ENCODE measurements at regions not wholly inside any gene's neighbourhood (a gene's known extent, or its start where the extent isn't known, plus 50 kb on each side); places are given as distances from the start of the nearest gene placed in this dataset.
"Not testable (repeated sequence)": the region's sequence is repeated elsewhere in the genome, so short reads cannot be mapped to it uniquely, and the experiment has no call there.

GRCh38 chr9:84512493-84512892 is 157.0 kb upstream of the NTRK2 start:
- DNase-seq: no peak

- DNase-seq: no peak
These were observed 156.1 kb upstream of the NTRK2 start for GRCh38 chr9:84513473-84513872.

- DNase-seq: no peak
These were observed 155.6 kb upstream of the NTRK2 start for GRCh38 chr9:84513979-84514378.

DNA sequence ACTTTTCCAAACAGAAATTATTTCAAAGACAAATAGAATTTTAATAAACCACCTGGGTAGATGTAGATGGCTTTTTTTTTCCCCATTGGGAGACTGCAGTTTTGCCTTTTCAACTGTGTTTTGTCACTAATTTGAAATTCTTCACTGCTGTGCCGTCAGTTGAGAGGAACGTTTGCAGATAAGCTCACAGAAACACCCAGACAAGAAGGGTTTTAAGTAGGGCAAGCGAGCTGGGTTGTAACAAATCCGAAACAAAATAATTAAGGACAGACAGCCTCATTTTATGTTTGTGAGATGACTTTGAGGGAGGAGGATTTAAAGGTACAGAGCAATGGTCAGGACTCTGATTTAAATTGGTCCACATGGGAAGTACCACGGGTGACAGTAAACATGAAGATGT is 155.1 kb upstream of the NTRK2 start:
- no peak for DNase-seq

GRCh38 chr9:84517026-84517425 is 152.5 kb upstream of the NTRK2 start:
- no peak for DNase-seq

DNA sequence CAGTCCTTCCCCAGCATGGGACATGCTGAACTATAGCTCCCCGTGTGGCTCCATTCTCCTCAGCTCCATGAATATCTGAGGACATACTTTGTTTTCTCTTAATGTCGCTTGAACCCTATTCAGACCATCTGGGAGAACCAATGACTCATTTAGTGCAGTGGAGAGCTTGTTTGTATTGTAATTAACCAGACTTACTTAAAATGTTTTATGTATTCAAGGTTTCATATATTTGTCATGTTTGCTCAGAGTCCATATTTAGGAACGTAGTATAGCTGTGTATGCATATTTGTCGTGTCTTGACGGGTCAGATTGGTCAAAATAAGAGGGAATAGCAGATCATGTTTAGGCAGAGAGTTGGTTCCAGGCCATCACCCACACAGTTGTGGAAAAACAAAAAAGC is 150.1 kb upstream of the NTRK2 start:
- DNase-seq: no peak

- no peak for DNase-seq
These were observed 148.3 kb upstream of the NTRK2 start for GRCh38 chr9:84521208-84521607.

DNA sequence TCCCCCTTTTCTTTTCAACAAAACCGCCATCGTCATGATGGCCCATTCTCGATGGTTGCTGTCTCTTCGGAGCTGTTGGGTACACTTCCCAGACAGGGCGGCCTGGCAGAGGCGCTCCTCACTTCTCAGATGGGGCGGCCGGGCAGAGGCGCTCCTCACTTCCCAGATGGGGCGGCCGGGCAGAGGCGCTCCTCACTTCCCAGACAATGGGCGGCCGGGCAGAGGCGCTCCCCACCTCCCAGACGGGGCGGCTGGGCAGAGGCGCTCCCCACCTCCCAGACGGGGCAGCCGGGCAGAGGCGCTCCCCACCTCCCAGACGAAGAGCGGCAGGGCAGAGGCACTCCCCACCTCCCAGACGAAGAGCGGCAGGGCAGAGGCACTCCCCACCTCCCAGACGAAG is 143.3 kb upstream of the NTRK2 start:
- not testable (repeated sequence) for DNase-seq

DNA sequence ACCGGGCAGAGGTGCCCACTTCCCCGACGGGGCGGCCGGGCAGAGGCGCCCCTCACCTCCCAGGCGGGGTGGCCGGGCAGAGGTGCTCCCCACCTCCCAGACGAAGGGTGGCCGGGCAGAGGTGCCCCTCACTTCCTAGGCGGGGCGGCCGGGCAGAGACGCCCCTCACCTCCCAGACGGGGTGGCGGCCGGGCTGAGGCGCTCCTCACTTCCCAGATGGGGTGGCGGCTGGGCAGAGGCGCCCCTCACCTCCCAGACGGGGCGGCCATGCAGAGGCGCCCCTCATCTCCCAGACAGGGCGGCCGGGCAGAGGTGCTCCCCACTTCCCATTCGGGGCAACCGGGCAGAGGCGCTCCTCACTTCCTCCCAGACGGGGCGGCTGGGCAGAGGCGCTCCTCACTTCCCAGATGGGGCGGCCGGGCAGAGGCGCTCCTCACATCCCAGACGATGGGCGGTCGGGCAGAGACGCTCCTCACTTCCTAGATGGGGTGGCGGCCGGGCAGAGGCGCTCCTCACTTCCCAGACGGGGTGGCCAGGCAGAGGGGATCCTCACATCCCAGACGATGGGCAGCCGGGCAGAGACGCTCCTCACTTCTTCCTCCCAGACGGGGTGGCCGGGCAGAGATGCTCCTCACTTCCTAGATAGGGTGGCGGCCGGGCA is 142.3 kb upstream of the NTRK2 start:
- DNase-seq: not testable (repeated sequence)

DNA sequence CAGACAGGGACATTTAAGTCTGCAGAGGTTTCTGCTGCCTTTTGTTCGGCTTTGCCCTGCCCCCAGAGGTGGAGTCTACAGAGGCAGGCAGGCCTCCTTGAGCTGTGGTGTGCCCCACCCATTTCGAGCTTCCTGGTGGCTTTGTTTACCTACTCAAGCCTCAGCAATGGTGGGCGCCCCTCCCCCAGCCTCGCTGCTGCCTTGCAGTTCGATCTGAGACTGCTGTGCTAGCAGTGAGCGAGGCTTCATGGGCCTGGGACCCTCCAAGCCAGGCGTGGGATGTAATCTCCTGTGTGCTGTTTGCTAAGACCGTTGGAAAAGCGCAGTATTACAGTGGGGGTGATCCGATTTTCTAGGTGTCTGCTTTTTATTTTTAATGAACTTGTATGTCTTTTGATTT is 133.6 kb upstream of the NTRK2 start:
- not testable (repeated sequence) for DNase-seq

GRCh38 chr9:84538879-84539278 is 130.7 kb upstream of the NTRK2 start:
- DNase-seq: no peak

GRCh38 chr9:84542554-84542953 is 127.0 kb upstream of the NTRK2 start:
- no peak for DNase-seq

DNA sequence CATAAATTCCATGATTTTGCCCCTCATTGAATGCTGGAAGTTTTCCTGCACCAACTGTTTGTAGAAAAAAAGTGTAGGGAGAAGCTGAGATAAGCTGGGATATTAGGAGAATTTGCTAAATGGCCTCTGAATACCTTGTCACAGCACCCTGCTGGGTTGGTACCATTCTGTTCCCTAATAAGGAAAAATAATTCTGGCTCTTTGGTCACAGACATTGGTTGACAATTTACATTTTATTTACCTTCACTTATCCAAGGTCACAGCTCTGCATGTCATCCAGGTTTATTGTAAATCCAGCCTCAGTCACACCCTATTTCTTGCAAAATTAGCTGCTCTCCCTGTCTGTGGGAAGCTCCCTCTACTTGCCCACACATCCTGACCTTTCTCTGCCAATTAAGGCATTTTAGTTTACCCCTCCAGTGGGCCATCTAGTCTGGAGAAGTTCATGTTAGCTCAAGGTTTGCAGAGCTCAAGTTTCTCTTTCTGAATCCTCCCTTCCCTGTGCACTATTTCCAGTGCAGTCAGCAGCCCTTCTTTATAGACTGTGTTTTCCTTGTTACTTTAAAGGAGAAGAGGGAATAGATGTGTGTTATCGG is 115.4 kb upstream of the NTRK2 start:
- no peak for DNase-seq

- DNase-seq: no peak
These were observed 113.0 kb upstream of the NTRK2 start for GRCh38 chr9:84556556-84556955.

- no peak for DNase-seq
These were observed 111.8 kb upstream of the NTRK2 start for GRCh38 chr9:84557751-84558150.

DNA sequence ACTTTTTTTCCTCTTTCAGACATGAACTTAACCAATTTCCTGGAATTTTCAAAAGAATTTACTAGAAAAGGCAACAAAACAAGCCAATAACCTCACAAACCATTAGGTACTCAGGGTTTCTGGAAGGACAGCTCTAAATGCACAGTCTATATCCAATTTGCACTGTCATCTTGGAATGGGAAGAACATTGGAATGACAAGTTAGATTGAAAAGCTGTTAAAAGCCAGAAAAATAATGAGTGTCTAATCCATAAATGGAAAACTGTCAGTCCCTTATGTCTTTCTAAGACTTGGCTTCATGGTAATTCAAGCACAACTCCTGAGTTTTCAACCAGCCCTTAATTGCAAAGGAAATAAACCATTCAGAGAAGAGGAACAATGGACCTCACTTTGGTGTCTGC is 105.8 kb upstream of the NTRK2 start:
- DNase-seq: no peak

GRCh38 chr9:84567805-84568204 is 101.7 kb upstream of the NTRK2 start:
- no peak for DNase-seq

- DNase-seq: no peak
These were observed 98.9 kb upstream of the NTRK2 start for GRCh38 chr9:84570482-84571154.

GRCh38 chr9:84573083-84573482 is 96.4 kb upstream of the NTRK2 start:
- DNase-seq: no peak

- no peak for DNase-seq
These were observed 93.8 kb upstream of the NTRK2 start for GRCh38 chr9:84575705-84576104.

- DNase-seq: no peak
These were observed 85.7 kb upstream of the NTRK2 start for GRCh38 chr9:84583866-84584265.

DNA sequence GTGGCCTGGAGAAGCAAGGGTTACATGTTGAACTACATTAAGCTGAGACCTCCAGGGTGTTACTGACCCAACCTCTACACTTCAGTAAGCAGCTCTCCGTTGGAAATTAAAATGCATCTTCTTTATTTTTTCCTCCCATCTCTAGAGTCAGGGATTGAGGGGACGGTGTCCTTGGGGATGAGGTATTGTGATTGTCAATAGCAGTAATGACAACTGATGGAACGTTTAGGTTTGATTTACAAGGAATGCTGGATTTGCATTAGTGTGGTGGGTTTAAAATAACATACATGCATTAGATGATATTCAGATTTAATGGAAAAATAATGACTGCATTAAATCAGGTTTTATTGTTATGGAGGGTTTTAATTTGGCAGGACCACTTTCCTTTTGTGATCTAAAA is 82.9 kb upstream of the NTRK2 start:
- DNase-seq: no peak

DNA sequence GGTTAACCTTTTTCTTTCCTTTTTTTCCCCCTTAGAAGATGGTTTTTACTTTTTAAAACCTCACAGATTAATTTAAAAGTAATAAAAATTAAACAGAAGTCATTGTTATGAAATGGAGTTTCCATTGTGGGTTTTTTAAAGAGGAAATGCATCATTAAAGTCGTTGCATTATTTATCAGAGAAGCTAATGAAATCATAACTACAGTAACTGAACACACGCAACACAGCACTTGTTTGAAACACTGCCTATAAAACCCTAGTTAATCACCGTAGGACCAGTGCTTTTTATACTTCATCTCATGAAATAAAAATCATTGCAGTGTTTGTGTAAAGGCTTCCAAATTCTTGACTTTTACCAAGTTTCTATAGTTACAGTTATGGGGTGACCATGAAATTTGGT is 82.4 kb upstream of the NTRK2 start:
- no peak for DNase-seq

- no peak for DNase-seq
These were observed 80.0 kb upstream of the NTRK2 start for GRCh38 chr9:84589542-84589941.

DNA sequence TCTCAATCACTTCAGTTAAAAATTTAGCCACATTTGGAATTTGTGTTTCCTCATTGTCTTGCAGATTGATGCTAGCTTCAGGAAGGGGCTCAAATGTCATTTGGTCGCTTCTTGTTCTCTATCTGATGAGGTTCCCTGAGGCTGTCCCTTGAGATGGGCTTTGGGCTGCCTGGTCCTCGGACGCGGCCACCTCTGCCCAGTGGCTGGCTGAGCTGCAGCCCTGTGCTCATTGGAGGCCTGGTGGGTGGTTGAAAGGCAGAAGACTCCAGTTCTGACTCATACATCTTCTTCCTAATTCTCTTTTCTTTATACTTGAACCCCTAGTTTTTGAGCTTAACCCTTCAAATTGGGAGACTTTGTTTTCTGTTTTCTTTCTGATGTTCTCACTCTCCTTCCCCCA is 78.8 kb upstream of the NTRK2 start:
- no peak for DNase-seq

Measured in NCI-H524 treated with DMSO at 0.1 percent for 48 hours (cell line).